Lower leg skin (tissue), 3 donors: ENCODE measurements at regions not wholly inside any gene's neighbourhood (a gene's known extent, or its start where the extent isn't known, plus 50 kb on each side); places are given as distances from the start of the nearest gene placed in this dataset.

Experiments used
- POLR2A ChIP-seq, 2 donors: fragments of 450-650 bp; IDR thresholded peaks; one replicate each; pipeline ENCODE4 v1.6.1; 2016 to 2017; ENCODE audit warnings: antibody characterized with exemption in 2 of 2, mild to moderate bottlenecking in 1 of 2, moderate library complexity in 1 of 2
- TF ChIP-seq, protein P1 (sequence below), 3 donors: fragments of 450-650 bp; IDR thresholded peaks; one replicate each; pipeline ENCODE4 v1.5.1; 2016; ENCODE audit warnings: antibody characterized with exemption in 3 of 3, mild to moderate bottlenecking in 3 of 3, moderate library complexity in 2 of 3

DNA sequence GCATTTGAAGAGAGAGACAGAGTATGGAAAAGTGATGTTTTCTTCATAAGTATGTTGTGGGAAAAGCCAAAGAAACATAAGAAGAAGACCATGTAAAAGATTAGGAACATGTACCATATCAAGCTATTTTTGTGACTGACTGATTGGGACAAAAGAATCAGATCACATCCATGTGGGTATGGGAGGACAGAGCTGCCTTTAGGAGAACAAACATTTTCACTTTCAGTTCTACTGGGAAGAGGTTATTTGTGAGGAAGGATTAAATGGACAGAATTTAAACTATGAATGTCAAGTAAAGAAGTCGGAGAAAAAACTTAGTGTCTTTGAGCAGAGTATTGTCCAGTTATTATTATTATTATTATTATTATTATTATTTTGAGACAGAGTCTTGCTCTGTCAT lies 124.4 kb upstream of the HCRTR2 start:
- TF ChIP-seq, protein P1, sequence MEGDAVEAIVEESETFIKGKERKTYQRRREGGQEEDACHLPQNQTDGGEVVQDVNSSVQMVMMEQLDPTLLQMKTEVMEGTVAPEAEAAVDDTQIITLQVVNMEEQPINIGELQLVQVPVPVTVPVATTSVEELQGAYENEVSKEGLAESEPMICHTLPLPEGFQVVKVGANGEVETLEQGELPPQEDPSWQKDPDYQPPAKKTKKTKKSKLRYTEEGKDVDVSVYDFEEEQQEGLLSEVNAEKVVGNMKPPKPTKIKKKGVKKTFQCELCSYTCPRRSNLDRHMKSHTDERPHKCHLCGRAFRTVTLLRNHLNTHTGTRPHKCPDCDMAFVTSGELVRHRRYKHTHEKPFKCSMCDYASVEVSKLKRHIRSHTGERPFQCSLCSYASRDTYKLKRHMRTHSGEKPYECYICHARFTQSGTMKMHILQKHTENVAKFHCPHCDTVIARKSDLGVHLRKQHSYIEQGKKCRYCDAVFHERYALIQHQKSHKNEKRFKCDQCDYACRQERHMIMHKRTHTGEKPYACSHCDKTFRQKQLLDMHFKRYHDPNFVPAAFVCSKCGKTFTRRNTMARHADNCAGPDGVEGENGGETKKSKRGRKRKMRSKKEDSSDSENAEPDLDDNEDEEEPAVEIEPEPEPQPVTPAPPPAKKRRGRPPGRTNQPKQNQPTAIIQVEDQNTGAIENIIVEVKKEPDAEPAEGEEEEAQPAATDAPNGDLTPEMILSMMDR (IDR thresholded peaks at IDR 0.05): no peak
- no peak for TF ChIP-seq POLR2A (IDR thresholded peaks at IDR 0.05)
